H1 (cell line): ENCODE measurements at regions not wholly inside any gene's neighbourhood (a gene's known extent, or its start where the extent isn't known, plus 50 kb on each side); places are given as distances from the start of the nearest gene placed in this dataset.

ENCODE experiments used
- CREB1 ChIP-seq: IDR thresholded peaks from 2 replicates; pipeline ENCODE4 v1.6.1; 2012; ENCODE audit warnings: inconsistent platforms
- CTCF ChIP-seq, 3 experiments: IDR thresholded peaks; 1 replicate in 2 of 3; 2 replicates in 1 of 3; pipeline versions ENCODE4 v1.5.1 to v1.6.1; 2011; ENCODE audit warnings: low read length in 3 of 3, mild to moderate bottlenecking in 3 of 3, inconsistent platforms in 2 of 3, low read depth in 1 of 3, moderate library complexity in 1 of 3; ENCODE audit not compliant: insufficient read depth in 1 of 3; ENCODE audit errors: control extremely low read depth in 1 of 3
- EZH2 ChIP-seq: fragments of 200-600 bp; sonication (generic); IDR thresholded peaks from 2 replicates; pipeline ENCODE4 v1.7.1; 2012; ENCODE audit warnings: low read depth, mild to moderate bottlenecking, moderate library complexity, low read length, inconsistent platforms; ENCODE audit not compliant: severe bottlenecking
- FOSL1 ChIP-seq: IDR thresholded peaks from 2 replicates; pipeline ENCODE4 v1.6.1; 2011; ENCODE audit warnings: mild to moderate bottlenecking, low read depth, low read length, moderate library complexity; ENCODE audit not compliant: insufficient read depth
- HDAC6 ChIP-seq: IDR thresholded peaks from one replicate; pipeline ENCODE4 v1.7.1; 2012; ENCODE audit warnings: low read depth, mild to moderate bottlenecking, inconsistent platforms, low read length, moderate library complexity
- NRF1 ChIP-seq: IDR thresholded peaks from 2 replicates; pipeline ENCODE4 v1.6.1; 2011; ENCODE audit warnings: mild to moderate bottlenecking, low read depth, low read length, improper control_type of control experiment
- SRF ChIP-seq: IDR thresholded peaks from 2 replicates; pipeline ENCODE4 v1.6.1; 2011; ENCODE audit warnings: mild to moderate bottlenecking, low read depth, low read length, moderate library complexity
- TCF12 ChIP-seq: IDR thresholded peaks from 2 replicates; pipeline ENCODE4 v1.6.1; 2011; ENCODE audit warnings: low read depth, mild to moderate bottlenecking, low read length

- TF ChIP-seq FOSL1 (no peak), NRF1 (no peak), EZH2 (no peak), CREB1 (no peak), TCF12 (no peak), CTCF (IDR thresholded peaks at IDR 0.05; ENCODE audit: control extremely low read depth in 1 of 3, insufficient read depth in 1 of 3, low read depth in 1 of 3, low read length in 3 of 3) (no peak), SRF (no peak), HDAC6 (no peak)
Measured at GRCh38 chr5:121100931-121101330, 636.8 kb downstream of the PRR16 start.
